ENCODE measurements at regions not wholly inside any gene's neighbourhood (a gene's known extent, or its start where the extent isn't known, plus 50 kb on each side); places are given as distances from the start of the nearest gene placed in this dataset.

- peaks cover 5% of the 10 kb centered on the region; the same call in 1 of the 2 replicates for H3K27me3 ChIP-seq (ENCODE audit: insufficient read depth, low read length)
- H2AFZ ChIP-seq (ENCODE audit: low read length): no peak overlapping the region
- H3K9ac ChIP-seq (ENCODE audit: low read length): no peak overlapping the region
- peaks cover 9% of the 10 kb centered on the region for H3K4me1 ChIP-seq (ENCODE audit: insufficient read depth, low read length, severe bottlenecking)
- no peaks in the 10 kb centered on the region for H3K9me2 ChIP-seq (ENCODE audit: low read depth, low read length)
- TF ChIP-seq CTCF (IDR thresholded peaks at IDR 0.05; ENCODE audit: low read length): no peak
- TF ChIP-seq EZH2 (IDR thresholded peaks at IDR 0.05; ENCODE audit: borderline replicate concordance, low read length): no peak
- no peak overlapping the region for H3K4me3 ChIP-seq (ENCODE audit: low read depth, low read length, poor library complexity, severe bottlenecking)
- no peaks in the 10 kb centered on the region for H3K9me3 ChIP-seq (ENCODE audit: low read length)
- no peaks in the 10 kb centered on the region for H3K36me3 ChIP-seq (ENCODE audit: insufficient read depth, low read length)
- no peaks in the 10 kb centered on the region for H3F3A ChIP-seq (ENCODE audit: insufficient read depth, low read length)
- H3K4me2 ChIP-seq (ENCODE audit: low read length): no peak overlapping the region
- no peaks in the 10 kb centered on the region for H3K79me2 ChIP-seq (ENCODE audit: insufficient read depth, low read length)
- H4K20me1 ChIP-seq (ENCODE audit: insufficient read depth, low read length): no peaks in the 10 kb centered on the region
- H3K27ac ChIP-seq (ENCODE audit: low read depth, low read length, poor library complexity, severe bottlenecking): no peak overlapping the region
Measured at GRCh38 chr20:57092900-57093530, 173.4 kb downstream of the BMP7 start.

- no peaks in the 10 kb centered on the region for H3K79me2 ChIP-seq (ENCODE audit: insufficient read depth, low read length)
- H3K27me3 ChIP-seq (ENCODE audit: insufficient read depth, low read length): peaks cover 5% of the 10 kb centered on the region; the same call in 1 of the 2 replicates
- no peaks in the 10 kb centered on the region for H3K36me3 ChIP-seq (ENCODE audit: insufficient read depth, low read length)
- H2AFZ ChIP-seq (ENCODE audit: low read length): no peak overlapping the region
- no peak overlapping the region for H3K27ac ChIP-seq (ENCODE audit: low read depth, low read length, poor library complexity, severe bottlenecking)
- no peak overlapping the region for H3K4me3 ChIP-seq (ENCODE audit: low read depth, low read length, poor library complexity, severe bottlenecking)
- H3F3A ChIP-seq (ENCODE audit: insufficient read depth, low read length): no peaks in the 10 kb centered on the region
- H3K9ac ChIP-seq (ENCODE audit: low read length): no peak overlapping the region
- TF ChIP-seq EZH2 (IDR thresholded peaks at IDR 0.05; ENCODE audit: borderline replicate concordance, low read length) (no peak), CTCF (IDR thresholded peaks at IDR 0.05; ENCODE audit: low read length) (no peak)
- no peak overlapping the region for H3K4me2 ChIP-seq (ENCODE audit: low read length)
- peaks cover 9% of the 10 kb centered on the region for H3K4me1 ChIP-seq (ENCODE audit: insufficient read depth, low read length, severe bottlenecking)
- H3K9me3 ChIP-seq (ENCODE audit: low read length): no peaks in the 10 kb centered on the region
- no peaks in the 10 kb centered on the region for H3K9me2 ChIP-seq (ENCODE audit: low read depth, low read length)
- H4K20me1 ChIP-seq (ENCODE audit: insufficient read depth, low read length): no peaks in the 10 kb centered on the region
Measured at GRCh38 chr20:57093766-57094165, 172.7 kb downstream of the BMP7 start.

GRCh38 chr20:57094252-57094891 lies 172.1 kb downstream of the BMP7 start:
- Histone ChIP-seq H4K20me1 (ENCODE audit: insufficient read depth, low read length) (no peaks in the 10 kb centered on the region), H3K27me3 (ENCODE audit: insufficient read depth, low read length) (peaks cover 5% of the 10 kb centered on the region; the same call in 1 of the 2 replicates), H3K4me1 (ENCODE audit: insufficient read depth, low read length, severe bottlenecking) (peaks cover 9% of the 10 kb centered on the region), H3K36me3 (ENCODE audit: insufficient read depth, low read length) (no peaks in the 10 kb centered on the region), H3K4me3 (ENCODE audit: low read depth, low read length, poor library complexity, severe bottlenecking) (no peak overlapping the region), H3K9me3 (ENCODE audit: low read length) (no peaks in the 10 kb centered on the region), H2AFZ (ENCODE audit: low read length) (no peak overlapping the region), H3K4me2 (ENCODE audit: low read length) (no peak overlapping the region), H3F3A (ENCODE audit: insufficient read depth, low read length) (no peaks in the 10 kb centered on the region), H3K79me2 (ENCODE audit: insufficient read depth, low read length) (no peaks in the 10 kb centered on the region), H3K9me2 (ENCODE audit: low read depth, low read length) (no peaks in the 10 kb centered on the region), H3K9ac (ENCODE audit: low read length) (no peak overlapping the region), H3K27ac (ENCODE audit: low read depth, low read length, poor library complexity, severe bottlenecking) (no peak overlapping the region)
- no peak for TF ChIP-seq EZH2 (IDR thresholded peaks at IDR 0.05; ENCODE audit: borderline replicate concordance, low read length)
- TF ChIP-seq CTCF (IDR thresholded peaks at IDR 0.05; ENCODE audit: low read length): no peak
